Activated CD4-positive, alpha-beta T cell treated with anti-CD3 and anti-CD28 coated beads, Interleukin-2, Interleukin-4, amounts not matched to agents 100 ng/mL and 50 ng/mL, durations not matched to agents 16 hours and 8 hours (primary cell): ENCODE measurements at regions not wholly inside any gene's neighbourhood (a gene's known extent, or its start where the extent isn't known, plus 50 kb on each side); places are given as distances from the start of the nearest gene placed in this dataset.

ENCODE experiments used
- DNase-seq: peaks from one replicate; pipeline ENCODE4 v3.0.0-alpha.2; 2020; ENCODE audit warnings: low spot score

GRCh38 chr2:21696900-21697299, 573.1 kb downstream of the TDRD15 start:
- DNase-seq, result no peak

GRCh38 chr2:21700644-21701043, 576.9 kb downstream of the TDRD15 start:
- no peak for DNase-seq

- DNase-seq, result no peak
These were observed 586.3 kb downstream of the TDRD15 start for GRCh38 chr2:21710031-21710430.

- no peak for DNase-seq
These were observed 586.7 kb downstream of the TDRD15 start for GRCh38 chr2:21710496-21710895.

GRCh38 chr2:21715887-21716286, 592.1 kb downstream of the TDRD15 start:
- no peak for DNase-seq

GRCh38 chr2:21727101-21727500, 603.3 kb downstream of the TDRD15 start:
- no peak for DNase-seq

- DNase-seq, result no peak
These were observed 604.4 kb downstream of the TDRD15 start for GRCh38 chr2:21728133-21728532.

- DNase-seq, result no peak
These were observed 606.4 kb downstream of the TDRD15 start for GRCh38 chr2:21730141-21730540.

- DNase-seq, result no peak
These were observed 616.7 kb downstream of the TDRD15 start for GRCh38 chr2:21740484-21740883.

GRCh38 chr2:21746499-21746898, 622.7 kb downstream of the TDRD15 start:
- DNase-seq, result no peak

GRCh38 chr2:21748501-21748900, 624.7 kb downstream of the TDRD15 start:
- DNase-seq, result no peak

GRCh38 chr2:21754164-21754788, 630.5 kb downstream of the TDRD15 start:
- no peak for DNase-seq

- DNase-seq, result no peak
These were observed 634.1 kb downstream of the TDRD15 start for GRCh38 chr2:21757805-21758430.

GRCh38 chr2:21759819-21760218, 636.1 kb downstream of the TDRD15 start:
- no peak for DNase-seq

GRCh38 chr2:21761361-21761760, 637.6 kb downstream of the TDRD15 start:
- no peak for DNase-seq

GRCh38 chr2:21763501-21763900, 639.7 kb downstream of the TDRD15 start:
- DNase-seq, result no peak

- DNase-seq, result no peak
These were observed 647.0 kb downstream of the TDRD15 start for GRCh38 chr2:21770787-21771186.

- no peak for DNase-seq
These were observed 648.9 kb downstream of the TDRD15 start for GRCh38 chr2:21772624-21773023.

- no peak for DNase-seq
These were observed 649.4 kb downstream of the TDRD15 start for GRCh38 chr2:21773168-21773567.

GRCh38 chr2:21774691-21775368, 651.1 kb downstream of the TDRD15 start:
- DNase-seq, result no peak

- DNase-seq, result no peak
These were observed 656.0 kb downstream of the TDRD15 start for GRCh38 chr2:21779786-21780185.

- DNase-seq, result no peak
These were observed 658.2 kb downstream of the TDRD15 start for GRCh38 chr2:21781962-21782361.

GRCh38 chr2:21782866-21783265, 659.1 kb downstream of the TDRD15 start:
- DNase-seq, result no peak

GRCh38 chr2:21787941-21788340, 664.2 kb downstream of the TDRD15 start:
- no peak for DNase-seq
